ENCODE measurements at regions not wholly inside any gene's neighbourhood (a gene's known extent, or its start where the extent isn't known, plus 50 kb on each side); places are given as distances from the start of the nearest gene placed in this dataset.

DNA sequence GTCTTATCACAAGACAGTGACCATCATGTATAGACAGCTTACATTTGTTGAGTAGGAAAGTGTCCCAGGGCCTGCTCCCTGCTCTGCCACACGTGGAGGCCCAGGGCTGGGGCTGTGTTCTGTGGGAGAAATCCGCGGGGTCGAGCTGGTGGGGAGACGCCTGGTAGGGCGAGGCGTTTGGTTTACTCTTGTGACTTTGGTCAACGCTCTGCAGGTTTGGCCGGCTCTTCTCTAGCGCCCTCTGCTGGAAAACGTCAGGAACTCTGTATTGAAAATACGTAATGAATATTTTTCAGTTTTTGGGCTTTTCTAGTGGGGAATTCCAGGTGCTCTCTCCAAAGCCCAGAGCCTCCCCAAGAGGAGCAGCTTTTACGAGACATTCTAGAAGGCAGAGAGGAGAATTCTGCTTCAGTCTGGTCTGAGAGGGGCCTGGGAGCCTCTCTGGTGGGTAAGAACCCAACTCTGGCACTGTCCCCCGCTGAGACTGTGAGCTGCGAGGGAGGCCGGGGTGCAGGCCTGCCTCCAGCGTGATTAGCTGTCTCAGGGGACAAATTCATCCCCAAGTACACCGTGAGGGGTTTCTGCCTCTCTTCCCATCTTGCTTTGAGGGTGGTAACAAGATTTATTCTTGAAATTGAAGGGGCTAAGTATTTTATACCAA lies 112.6 kb upstream of the RALGAPA2 start (continued):
- TF ChIP-seq, protein P1, sequence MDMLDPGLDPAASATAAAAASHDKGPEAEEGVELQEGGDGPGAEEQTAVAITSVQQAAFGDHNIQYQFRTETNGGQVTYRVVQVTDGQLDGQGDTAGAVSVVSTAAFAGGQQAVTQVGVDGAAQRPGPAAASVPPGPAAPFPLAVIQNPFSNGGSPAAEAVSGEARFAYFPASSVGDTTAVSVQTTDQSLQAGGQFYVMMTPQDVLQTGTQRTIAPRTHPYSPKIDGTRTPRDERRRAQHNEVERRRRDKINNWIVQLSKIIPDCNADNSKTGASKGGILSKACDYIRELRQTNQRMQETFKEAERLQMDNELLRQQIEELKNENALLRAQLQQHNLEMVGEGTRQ (IDR thresholded peaks at IDR 0.05; ENCODE audit: low read depth, low read length), result no peak
- TF ChIP-seq, protein P1 (CRISPR knock-in tag; IDR thresholded peaks at IDR 0.05; ENCODE audit: borderline replicate concordance), result no peak
- no peak for TF ChIP-seq TRIM24 (CRISPR knock-in tag; IDR thresholded peaks at IDR 0.05)
- TF ChIP-seq TCF7 (IDR thresholded peaks at IDR 0.05; ENCODE audit: low read depth), result no peak
- TF ChIP-seq, protein P2, sequence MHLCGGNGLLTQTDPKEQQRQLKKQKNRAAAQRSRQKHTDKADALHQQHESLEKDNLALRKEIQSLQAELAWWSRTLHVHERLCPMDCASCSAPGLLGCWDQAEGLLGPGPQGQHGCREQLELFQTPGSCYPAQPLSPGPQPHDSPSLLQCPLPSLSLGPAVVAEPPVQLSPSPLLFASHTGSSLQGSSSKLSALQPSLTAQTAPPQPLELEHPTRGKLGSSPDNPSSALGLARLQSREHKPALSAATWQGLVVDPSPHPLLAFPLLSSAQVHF (CRISPR knock-in tag; IDR thresholded peaks at IDR 0.05), result no peak
- no peak for TF ChIP-seq ZEB1 (IDR thresholded peaks at IDR 0.05; ENCODE audit: insufficient replicate concordance, low read depth)
- TF ChIP-seq ZNF501 (CRISPR knock-in tag; IDR thresholded peaks at IDR 0.05), result peak; percentile 32; the same call in 1 of the 2 replicates
- TF ChIP-seq CBFB (CRISPR knock-in tag; IDR thresholded peaks at IDR 0.05), result no peak
- TF ChIP-seq, protein P3, sequence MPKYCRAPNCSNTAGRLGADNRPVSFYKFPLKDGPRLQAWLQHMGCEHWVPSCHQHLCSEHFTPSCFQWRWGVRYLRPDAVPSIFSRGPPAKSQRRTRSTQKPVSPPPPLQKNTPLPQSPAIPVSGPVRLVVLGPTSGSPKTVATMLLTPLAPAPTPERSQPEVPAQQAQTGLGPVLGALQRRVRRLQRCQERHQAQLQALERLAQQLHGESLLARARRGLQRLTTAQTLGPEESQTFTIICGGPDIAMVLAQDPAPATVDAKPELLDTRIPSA (CRISPR knock-in tag; IDR thresholded peaks at IDR 0.05; ENCODE audit: borderline replicate concordance), result no peak
- no peak for TF ChIP-seq MTF1 (CRISPR knock-in tag; IDR thresholded peaks at IDR 0.05)
- no peak for TF ChIP-seq HOXD1 (CRISPR knock-in tag; IDR thresholded peaks at IDR 0.05)
- TF ChIP-seq ZBTB3 (CRISPR knock-in tag; IDR thresholded peaks at IDR 0.05; ENCODE audit: borderline replicate concordance, low read depth), result no peak
- TF ChIP-seq, protein P4, sequence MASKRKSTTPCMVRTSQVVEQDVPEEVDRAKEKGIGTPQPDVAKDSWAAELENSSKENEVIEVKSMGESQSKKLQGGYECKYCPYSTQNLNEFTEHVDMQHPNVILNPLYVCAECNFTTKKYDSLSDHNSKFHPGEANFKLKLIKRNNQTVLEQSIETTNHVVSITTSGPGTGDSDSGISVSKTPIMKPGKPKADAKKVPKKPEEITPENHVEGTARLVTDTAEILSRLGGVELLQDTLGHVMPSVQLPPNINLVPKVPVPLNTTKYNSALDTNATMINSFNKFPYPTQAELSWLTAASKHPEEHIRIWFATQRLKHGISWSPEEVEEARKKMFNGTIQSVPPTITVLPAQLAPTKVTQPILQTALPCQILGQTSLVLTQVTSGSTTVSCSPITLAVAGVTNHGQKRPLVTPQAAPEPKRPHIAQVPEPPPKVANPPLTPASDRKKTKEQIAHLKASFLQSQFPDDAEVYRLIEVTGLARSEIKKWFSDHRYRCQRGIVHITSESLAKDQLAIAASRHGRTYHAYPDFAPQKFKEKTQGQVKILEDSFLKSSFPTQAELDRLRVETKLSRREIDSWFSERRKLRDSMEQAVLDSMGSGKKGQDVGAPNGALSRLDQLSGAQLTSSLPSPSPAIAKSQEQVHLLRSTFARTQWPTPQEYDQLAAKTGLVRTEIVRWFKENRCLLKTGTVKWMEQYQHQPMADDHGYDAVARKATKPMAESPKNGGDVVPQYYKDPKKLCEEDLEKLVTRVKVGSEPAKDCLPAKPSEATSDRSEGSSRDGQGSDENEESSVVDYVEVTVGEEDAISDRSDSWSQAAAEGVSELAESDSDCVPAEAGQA (IDR thresholded peaks at IDR 0.05; ENCODE audit: low read depth), result no peak
- TF ChIP-seq, protein P4 (CRISPR knock-in tag; IDR thresholded peaks at IDR 0.05; ENCODE audit: borderline replicate concordance), result no peak
- TF ChIP-seq, protein P5, sequence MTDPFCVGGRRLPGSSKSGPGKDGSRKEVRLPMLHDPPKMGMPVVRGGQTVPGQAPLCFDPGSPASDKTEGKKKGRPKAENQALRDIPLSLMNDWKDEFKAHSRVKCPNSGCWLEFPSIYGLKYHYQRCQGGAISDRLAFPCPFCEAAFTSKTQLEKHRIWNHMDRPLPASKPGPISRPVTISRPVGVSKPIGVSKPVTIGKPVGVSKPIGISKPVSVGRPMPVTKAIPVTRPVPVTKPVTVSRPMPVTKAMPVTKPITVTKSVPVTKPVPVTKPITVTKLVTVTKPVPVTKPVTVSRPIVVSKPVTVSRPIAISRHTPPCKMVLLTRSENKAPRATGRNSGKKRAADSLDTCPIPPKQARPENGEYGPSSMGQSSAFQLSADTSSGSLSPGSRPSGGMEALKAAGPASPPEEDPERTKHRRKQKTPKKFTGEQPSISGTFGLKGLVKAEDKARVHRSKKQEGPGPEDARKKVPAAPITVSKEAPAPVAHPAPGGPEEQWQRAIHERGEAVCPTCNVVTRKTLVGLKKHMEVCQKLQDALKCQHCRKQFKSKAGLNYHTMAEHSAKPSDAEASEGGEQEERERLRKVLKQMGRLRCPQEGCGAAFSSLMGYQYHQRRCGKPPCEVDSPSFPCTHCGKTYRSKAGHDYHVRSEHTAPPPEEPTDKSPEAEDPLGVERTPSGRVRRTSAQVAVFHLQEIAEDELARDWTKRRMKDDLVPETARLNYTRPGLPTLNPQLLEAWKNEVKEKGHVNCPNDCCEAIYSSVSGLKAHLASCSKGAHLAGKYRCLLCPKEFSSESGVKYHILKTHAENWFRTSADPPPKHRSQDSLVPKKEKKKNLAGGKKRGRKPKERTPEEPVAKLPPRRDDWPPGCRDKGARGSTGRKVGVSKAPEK (CRISPR knock-in tag; IDR thresholded peaks at IDR 0.05; ENCODE audit: borderline replicate concordance), result no peak
- no peak for TF ChIP-seq HNRNPUL1 (IDR thresholded peaks at IDR 0.05; ENCODE audit: low read depth, low read length)
- TF ChIP-seq MBNL3 (CRISPR knock-in tag; conservative IDR thresholded peaks at IDR 0.05), result no peak
- no peak for TF ChIP-seq MAFG (CRISPR knock-in tag; IDR thresholded peaks at IDR 0.05)
